Glutamatergic neuron (in vitro differentiated cells): ENCODE measurements at regions not wholly inside any gene's neighbourhood (a gene's known extent, or its start where the extent isn't known, plus 50 kb on each side); places are given as distances from the start of the nearest gene placed in this dataset.

Experiments
- DNase-seq: peaks from one replicate; pipeline ENCODE4 v3.0.0; 2022
- H3K27ac Mint-ChIP-seq: one replicate; pipeline ENCODE4 v1.8.0; 2020; ENCODE audit warnings: mild to moderate bottlenecking, mixed read lengths, inconsistent platforms; ENCODE audit not compliant: unreplicated experiment
- H3K27me3 Mint-ChIP-seq: one replicate; pipeline ENCODE4 v1.8.0; 2020; ENCODE audit warnings: mild to moderate bottlenecking, moderate library complexity, mixed read lengths, inconsistent platforms; ENCODE audit not compliant: unreplicated experiment
- H3K36me3 Mint-ChIP-seq: one replicate; pipeline ENCODE4 v1.8.0; 2020; ENCODE audit warnings: mild to moderate bottlenecking, mixed read lengths, inconsistent platforms; ENCODE audit not compliant: unreplicated experiment
- H3K4me1 Mint-ChIP-seq: one replicate; pipeline ENCODE4 v1.8.0; 2020; ENCODE audit warnings: mild to moderate bottlenecking, low read depth, mixed read lengths, inconsistent platforms; ENCODE audit not compliant: unreplicated experiment
- H3K4me3 Mint-ChIP-seq: one replicate; pipeline ENCODE4 v1.8.0; 2020; ENCODE audit warnings: mild to moderate bottlenecking, mixed read lengths, inconsistent platforms; ENCODE audit not compliant: unreplicated experiment
- H3K9me3 Mint-ChIP-seq: one replicate; pipeline ENCODE4 v1.8.0; 2020; ENCODE audit warnings: mild to moderate bottlenecking, moderate library complexity, mixed read lengths, inconsistent platforms; ENCODE audit not compliant: unreplicated experiment
- CTCF ChIP-seq: fragments of 200-600 bp; sonication (generic); IDR thresholded peaks from one replicate; pipeline ENCODE4 v1.5.0; 2021; ENCODE audit not compliant: partially characterized antibody, unreplicated experiment

- no peak for TF ChIP-seq CTCF
- Mint-ChIP-seq H3K27ac (no peak overlapping the region), H3K4me1 (no peaks in the 10 kb centered on the region), H3K27me3 (no peaks in the 10 kb centered on the region), H3K4me3 (no peak overlapping the region), H3K36me3 (no peaks in the 10 kb centered on the region), H3K9me3 (peaks cover 3% of the 10 kb centered on the region)
- DNase-seq: no peak
Measured at GRCh38 chr12:107543841-107544240, 141.8 kb upstream of the PWP1 start.

- no peak overlapping the region for H3K4me3 Mint-ChIP-seq
- DNase-seq: no peak
- no peaks in the 10 kb centered on the region for H3K36me3 Mint-ChIP-seq
Measured at GRCh38 chr12:107544937-107545336, 140.7 kb upstream of the PWP1 start.

GRCh38 chr12:107545737-107546353 lies 139.8 kb upstream of the PWP1 start:
- TF ChIP-seq CTCF: no peak
- Mint-ChIP-seq H3K27ac (no peak overlapping the region), H3K27me3 (no peaks in the 10 kb centered on the region), H3K9me3 (peaks cover 3% of the 10 kb centered on the region), H3K4me3 (no peak overlapping the region), H3K36me3 (no peaks in the 10 kb centered on the region), H3K4me1 (no peaks in the 10 kb centered on the region)
- DNase-seq: no peak

More at GRCh38 chr12:107544937-107545336, 140.7 kb upstream of the PWP1 start:
- Mint-ChIP-seq H3K9me3 (peaks cover 3% of the 10 kb centered on the region), H3K27ac (no peak overlapping the region), H3K27me3 (no peaks in the 10 kb centered on the region), H3K4me1 (no peaks in the 10 kb centered on the region)
- TF ChIP-seq CTCF: no peak

GRCh38 chr12:107547389-107547788 lies 138.2 kb upstream of the PWP1 start:
- H3K4me1 Mint-ChIP-seq: no peaks in the 10 kb centered on the region
- no peak for TF ChIP-seq CTCF
- no peak overlapping the region for H3K4me3 Mint-ChIP-seq
- H3K27ac Mint-ChIP-seq: no peak overlapping the region
- peaks cover 3% of the 10 kb centered on the region for H3K9me3 Mint-ChIP-seq
- no peak for DNase-seq
- H3K36me3 Mint-ChIP-seq: no peaks in the 10 kb centered on the region
- no peaks in the 10 kb centered on the region for H3K27me3 Mint-ChIP-seq

- Mint-ChIP-seq H3K27me3 (no peaks in the 10 kb centered on the region), H3K27ac (no peak overlapping the region), H3K9me3 (peaks cover 2% of the 10 kb centered on the region), H3K36me3 (no peaks in the 10 kb centered on the region), H3K4me1 (no peaks in the 10 kb centered on the region), H3K4me3 (no peak overlapping the region)
- no peak for TF ChIP-seq CTCF
- no peak for DNase-seq
Measured at GRCh38 chr12:107549651-107550480, 135.7 kb upstream of the PWP1 start.
